Fibroblast of skin of left biceps (primary cell): ENCODE measurements at regions not wholly inside any gene's neighbourhood (a gene's known extent, or its start where the extent isn't known, plus 50 kb on each side); places are given as distances from the start of the nearest gene placed in this dataset.

ENCODE experiments used
- DNase-seq, 2 experiments: peaks; one replicate each; pipeline ENCODE4 v3.0.0-alpha.2; 2013; ENCODE audit warnings: low read depth in 2 of 2

GRCh38 chr4:81954271-81954670 lies 419.5 kb downstream of the HNRNPD start:
- DNase-seq, result no peak

- no peak for DNase-seq
Observed at GRCh38 chr4:81951891-81952455, 421.8 kb downstream of the HNRNPD start.

GRCh38 chr4:81946996-81947395 lies 426.8 kb downstream of the HNRNPD start:
- DNase-seq, result no peak

DNA sequence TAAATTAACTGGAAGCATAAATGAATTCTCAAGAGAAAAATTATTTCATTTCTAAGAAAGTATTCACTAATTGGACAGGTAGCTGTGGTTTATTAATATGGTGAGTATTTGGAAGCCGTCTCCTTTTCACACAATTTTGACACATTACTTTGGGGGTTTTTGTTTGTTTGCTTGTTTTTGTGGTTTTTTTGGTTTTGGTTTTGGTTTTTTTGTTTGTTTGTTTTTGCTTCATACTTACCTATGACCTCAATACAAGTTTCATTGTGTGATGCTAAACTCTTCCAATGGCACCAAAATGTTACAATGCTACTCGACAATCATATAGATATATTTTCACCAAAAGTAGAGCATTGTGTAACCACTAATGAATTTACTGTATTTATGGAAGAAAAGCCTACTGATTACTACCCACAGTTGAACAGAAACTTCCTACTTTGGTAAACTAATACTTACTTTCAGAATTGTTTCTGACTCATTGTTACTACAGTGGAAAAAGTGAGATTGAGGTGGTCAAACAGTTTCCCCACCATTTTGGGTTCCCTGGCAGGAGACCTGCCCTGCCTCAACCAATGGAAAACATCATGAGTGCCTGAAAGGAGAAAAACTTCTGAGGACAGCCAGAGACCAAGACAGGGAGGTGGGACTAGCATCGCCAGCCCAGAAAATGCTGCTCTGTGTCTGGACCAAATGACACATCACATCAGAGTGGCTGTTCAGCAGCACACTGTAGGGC lies 443.1 kb downstream of the HNRNPD start:
- DNase-seq, result no peak

- DNase-seq, result no peak
Observed at GRCh38 chr4:81923140-81923539, 450.7 kb downstream of the HNRNPD start.

- no peak for DNase-seq
Observed at GRCh38 chr4:81922313-81922712, 450.6 kb upstream of the RASGEF1B start.

DNA sequence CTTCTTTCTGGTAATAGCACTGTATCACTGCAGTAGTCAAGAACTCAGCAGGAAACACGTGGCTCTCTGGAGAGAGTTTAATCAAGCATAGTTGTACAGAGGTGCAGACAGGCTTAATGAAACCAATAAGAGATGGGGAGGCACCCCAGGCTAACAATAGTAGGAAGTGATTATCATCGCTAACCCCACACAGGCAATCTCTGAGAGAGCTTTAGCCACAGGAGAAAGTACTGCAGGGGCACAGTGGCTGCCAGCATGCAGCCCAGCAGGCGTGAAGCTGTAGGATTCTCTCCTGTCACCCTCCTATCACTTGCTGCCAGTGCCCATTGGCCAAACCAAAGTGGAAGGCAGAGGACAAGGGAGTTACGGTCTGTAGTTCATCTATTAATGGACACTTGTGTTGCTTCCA lies 450.0 kb upstream of the RASGEF1B start:
- no peak for DNase-seq

DNA sequence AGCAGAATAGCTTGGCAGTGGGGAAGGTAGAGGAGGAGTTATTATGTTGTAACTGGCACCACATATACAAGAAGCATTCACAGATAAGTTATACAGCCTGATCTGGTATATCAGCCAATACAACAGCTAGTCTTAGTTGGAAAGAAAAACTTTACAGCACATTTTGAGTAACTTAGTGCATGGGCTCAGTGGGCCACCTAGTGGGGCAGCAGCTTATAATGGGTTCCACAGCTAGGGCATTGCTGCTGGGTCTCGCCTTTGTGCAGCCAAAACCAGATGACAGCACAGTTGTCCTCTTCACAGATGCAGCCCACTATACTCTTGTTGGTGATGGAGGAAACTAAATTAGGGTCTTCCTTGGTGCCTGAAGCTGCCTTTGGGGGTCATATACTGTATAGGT lies 448.1 kb upstream of the RASGEF1B start:
- no peak for DNase-seq

- DNase-seq, result no peak
Observed at GRCh38 chr4:81919223-81919622, 447.5 kb upstream of the RASGEF1B start.

DNA sequence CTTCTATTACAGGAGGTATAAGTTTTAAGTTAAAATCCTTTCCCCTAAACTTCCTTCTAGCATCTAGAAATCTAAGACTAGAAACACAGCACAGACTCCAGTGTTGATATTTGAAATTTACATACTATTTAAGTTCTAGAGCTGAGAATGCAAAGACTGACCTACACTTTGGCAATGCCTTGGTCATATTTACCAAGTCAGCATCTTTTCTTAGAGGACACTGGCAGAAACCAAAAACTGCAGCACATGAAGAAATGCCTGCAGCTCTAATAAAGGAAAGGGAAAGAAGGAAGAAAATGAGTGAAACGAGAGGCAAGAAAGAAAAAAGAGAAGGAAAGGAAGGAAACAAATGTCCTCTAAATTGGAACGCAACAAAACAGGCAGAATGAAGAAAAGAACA lies 443.7 kb upstream of the RASGEF1B start:
- DNase-seq, result no peak

GRCh38 chr4:81914623-81915022 lies 442.9 kb upstream of the RASGEF1B start:
- DNase-seq, result no peak

DNA sequence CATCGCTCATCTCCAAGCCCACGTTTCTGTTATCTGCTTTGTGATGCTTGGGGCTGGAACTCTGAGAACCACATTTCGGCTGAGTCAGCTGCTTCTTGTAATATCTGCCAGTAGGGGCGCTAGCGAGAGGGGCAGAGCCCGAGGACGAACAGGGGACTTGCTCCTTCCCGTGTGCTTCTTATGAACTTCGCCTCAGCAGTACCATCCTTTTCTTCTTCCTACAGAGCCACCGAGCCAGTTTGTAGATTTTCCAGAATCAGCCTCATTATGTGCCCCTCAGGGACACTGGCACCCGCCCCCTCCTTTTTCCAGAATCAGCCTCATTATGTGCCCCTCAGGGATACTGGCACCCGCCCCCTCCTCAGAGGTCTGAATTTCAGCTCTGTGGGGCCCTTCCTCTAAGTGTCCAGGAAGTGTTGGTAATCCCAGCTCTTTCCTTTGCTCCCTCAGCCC lies 441.7 kb upstream of the RASGEF1B start:
- DNase-seq, result peak; percentile 0 to 1

DNA sequence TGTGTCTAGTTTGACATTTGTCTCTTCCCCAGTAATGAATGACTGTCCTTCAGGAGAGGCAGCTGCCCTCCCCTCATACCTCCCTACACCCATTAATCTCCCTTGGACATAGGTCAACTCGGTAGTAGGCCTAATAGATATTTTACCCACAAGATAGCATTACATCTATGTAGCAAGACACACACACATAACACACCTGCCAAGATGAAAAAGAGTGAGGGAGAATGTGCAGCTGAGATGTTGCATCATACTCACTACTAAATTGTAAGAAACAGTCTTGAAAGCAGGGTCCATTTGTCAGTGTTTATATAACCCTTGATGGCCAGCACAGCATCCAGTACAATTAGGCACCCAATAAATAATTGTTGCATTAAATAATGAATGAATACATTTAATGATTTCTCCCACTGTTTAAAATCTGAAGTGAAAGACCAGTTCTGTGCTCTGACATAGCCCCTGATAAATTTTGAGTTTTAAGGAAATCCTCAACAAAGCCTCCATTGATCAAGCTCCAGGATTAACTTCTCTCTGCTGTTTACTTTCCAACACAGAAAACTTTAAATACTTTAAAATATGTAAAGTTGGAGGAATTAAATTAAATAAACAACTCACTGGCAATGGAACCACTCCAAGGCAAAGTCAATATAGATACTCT lies 440.8 kb upstream of the RASGEF1B start:
- DNase-seq, result no peak

DNA sequence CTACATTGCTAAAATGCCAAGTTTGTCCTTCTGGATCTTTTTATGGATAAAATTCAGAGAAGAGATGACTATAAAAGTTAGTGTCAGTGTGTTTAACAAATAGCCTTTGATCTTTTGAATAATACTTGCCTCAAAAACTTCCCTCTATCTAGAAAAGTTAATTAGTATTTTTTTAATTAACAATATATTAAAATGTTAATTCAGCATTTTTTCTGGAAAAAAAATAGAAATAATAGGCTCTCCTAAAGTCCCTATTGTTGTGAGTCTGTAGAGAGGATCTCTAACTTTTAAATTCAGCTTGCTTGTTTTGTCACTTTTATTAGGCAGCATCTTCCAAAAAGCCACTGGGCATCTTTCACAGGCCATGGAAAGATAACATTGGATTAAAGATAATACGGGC lies 435.2 kb upstream of the RASGEF1B start:
- no peak for DNase-seq

- DNase-seq, result no peak
Observed at GRCh38 chr4:81905971-81906370, 434.3 kb upstream of the RASGEF1B start.

- no peak for DNase-seq
Observed at GRCh38 chr4:81904121-81904520, 432.4 kb upstream of the RASGEF1B start.

GRCh38 chr4:81903212-81903611 lies 431.5 kb upstream of the RASGEF1B start:
- no peak for DNase-seq

GRCh38 chr4:81898862-81899504 lies 427.3 kb upstream of the RASGEF1B start:
- DNase-seq, result no peak

DNA sequence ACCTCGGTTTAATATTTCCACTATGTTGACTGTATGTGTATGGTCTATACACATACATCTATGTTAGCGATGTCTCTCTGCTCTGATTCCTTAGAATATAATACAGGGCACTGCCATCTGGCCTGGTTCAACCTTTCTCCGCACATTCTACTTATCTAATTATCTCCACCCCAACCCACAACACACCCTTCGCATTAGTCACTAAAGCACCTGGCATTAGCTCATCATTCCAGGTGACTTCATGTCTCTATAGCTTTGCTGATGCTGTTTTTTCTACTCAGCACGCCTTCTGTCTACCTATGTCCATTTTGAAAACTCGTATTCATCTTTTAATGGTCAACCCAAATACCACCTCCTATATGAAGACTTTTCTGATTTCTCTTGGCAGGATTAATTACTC lies 425.2 kb upstream of the RASGEF1B start:
- DNase-seq, result no peak

GRCh38 chr4:81891005-81891996 lies 419.6 kb upstream of the RASGEF1B start:
- no peak for DNase-seq

- DNase-seq, result no peak
Observed at GRCh38 chr4:81884986-81885385, 413.3 kb upstream of the RASGEF1B start.
